Endothelial cell of umbilical vein (primary cell): ENCODE measurements at regions not wholly inside any gene's neighbourhood (a gene's known extent, or its start where the extent isn't known, plus 50 kb on each side); places are given as distances from the start of the nearest gene placed in this dataset.

Source experiments
- BruUV-seq: library from RNA; stranded (reverse); fragments of 400-500 nt; replicated peaks from 2 replicates; lab custom pipeline; 2021; lab: Mats Ljungman, UMichigan
- CTCF ChIA-PET: fragments of 300-600, 350-600 bp; sonication (Branson Sonifier 250); formaldehyde crosslinking; loops from one replicate; lab custom pipeline; 2021; ENCODE audit warnings: antibody characterized with exemption, inconsistent platforms; lab: Charles Lee
- POLR2A ChIA-PET: fragments of 300-600, 350-600 bp; sonication (Branson Sonifier 250); formaldehyde crosslinking; loops from one replicate; lab custom pipeline; 2021; ENCODE audit warnings: antibody characterized with exemption, inconsistent platforms; lab: Charles Lee
- DNase-seq: peaks from one replicate; pipeline ENCODE4 v3.0.0-alpha.2; 2011; ENCODE audit warnings: low read depth, low spot score
- FAIRE-seq: peaks from 2 replicates; lab custom pipeline; 2011; peaks lifted over from hg19 to GRCh38; lab: Jason Lieb, UNC
- H2AFZ ChIP-seq: 2 replicates; pipeline ENCODE4 v1.6.0; 2012; ENCODE audit warnings: low read depth, low read length, control low read depth, inconsistent platforms
- H3K27ac ChIP-seq: 2 replicates; pipeline ENCODE4 v1.5.1; 2011; ENCODE audit warnings: low read depth, mild to moderate bottlenecking, control low read depth, low read length, moderate library complexity; ENCODE audit not compliant: insufficient read depth
- H3K27me3 ChIP-seq, 2 experiments: 2 replicates each; pipeline versions ENCODE4 v1.6.0 to v1.6.1; 2011; ENCODE audit warnings: low read length in 2 of 2, mixed read lengths in 1 of 2; ENCODE audit not compliant: control insufficient read depth in 2 of 2, insufficient read depth in 2 of 2
- H3K36me3 ChIP-seq, 2 experiments: 2 replicates in 1 of 2; 3 replicates in 1 of 2; pipeline ENCODE4 v1.5.1; 2011; ENCODE audit warnings: low read length in 2 of 2, mild to moderate bottlenecking in 1 of 2, moderate library complexity in 1 of 2; ENCODE audit not compliant: control insufficient read depth in 2 of 2, insufficient read depth in 2 of 2; ENCODE audit errors: extremely low read depth in 1 of 2
- H3K4me1 ChIP-seq: 3 replicates; pipeline ENCODE4 v1.5.1; 2011; ENCODE audit warnings: mild to moderate bottlenecking, low read length; ENCODE audit not compliant: control insufficient read depth, insufficient read depth; ENCODE audit errors: extremely low read depth
- H3K4me2 ChIP-seq: 2 replicates; pipeline ENCODE4 v1.6.1; 2011; ENCODE audit warnings: low read length, control low read depth, mixed read lengths; ENCODE audit not compliant: insufficient read depth
- H3K4me3 ChIP-seq, 3 experiments: fragments of 200-600 bp in 1 of 3; sonication (generic), shearing (Covaris generic) in 1 of 3; replicated peaks in 1 of 3; 2 replicates each; pipeline ENCODE4 v1.5.1; 2011 to 2016; ENCODE audit warnings: control low read depth in 3 of 3, low read length in 3 of 3, mild to moderate bottlenecking in 2 of 3, inconsistent platforms in 1 of 3, low read depth in 1 of 3, moderate library complexity in 1 of 3; ENCODE audit not compliant: insufficient read depth in 1 of 3
- H3K79me2 ChIP-seq: 2 replicates; pipeline ENCODE4 v1.6.0; 2012; ENCODE audit warnings: low read length, inconsistent platforms; ENCODE audit not compliant: control insufficient read depth, insufficient read depth
- H3K9ac ChIP-seq: replicated peaks from 2 replicates; pipeline ENCODE3; 2011; ENCODE audit warnings: low read length, control low read depth; ENCODE audit not compliant: insufficient read depth; ENCODE audit errors: extremely low read depth
- H3K9me1 ChIP-seq: replicated peaks from 3 replicates; pipeline ENCODE4 v1.6.0; 2011; ENCODE audit warnings: mild to moderate bottlenecking, low read length; ENCODE audit not compliant: control insufficient read depth, insufficient read depth; ENCODE audit errors: extremely low read depth
- H3K9me3 ChIP-seq: replicated peaks from 2 replicates; pipeline ENCODE4 v1.5.1; 2012; ENCODE audit warnings: low read length, inconsistent platforms; ENCODE audit not compliant: control insufficient read depth, insufficient read depth
- H4K20me1 ChIP-seq: replicated peaks from 2 replicates; pipeline ENCODE3; 2011; ENCODE audit warnings: mild to moderate bottlenecking, low read length; ENCODE audit not compliant: control insufficient read depth, insufficient read depth; ENCODE audit errors: extremely low read depth
- CTCF ChIP-seq, 2 donors: IDR thresholded peaks; 1 replicate in 1 of 2; 2 replicates in 1 of 2; pipeline ENCODE4 v1.5.1; 2011; ENCODE audit warnings: low read length in 2 of 2, mild to moderate bottlenecking in 2 of 2, moderate library complexity in 2 of 2, control low read depth in 1 of 2, inconsistent platforms in 1 of 2, low read depth in 1 of 2; ENCODE audit not compliant: insufficient read depth in 1 of 2; ENCODE audit errors: extremely low read depth in 1 of 2
- EZH2 ChIP-seq: IDR thresholded peaks from 2 replicates; pipeline ENCODE4 v1.6.1; 2012; ENCODE audit warnings: borderline replicate concordance, low read depth, mild to moderate bottlenecking, moderate library complexity, low read length, inconsistent platforms; ENCODE audit not compliant: severe bottlenecking
- FOS ChIP-seq: IDR thresholded peaks from 2 replicates; pipeline ENCODE4 v1.6.1; 2011; ENCODE audit warnings: mild to moderate bottlenecking, low read length, moderate library complexity, borderline replicate concordance; ENCODE audit not compliant: insufficient read depth
- GATA2 ChIP-seq: IDR thresholded peaks from 2 replicates; pipeline ENCODE4 v1.7.0; 2011; ENCODE audit warnings: low read depth, mild to moderate bottlenecking, moderate library complexity, mixed read lengths, low read length; ENCODE audit not compliant: insufficient read length, insufficient read depth
- JUN ChIP-seq: IDR thresholded peaks from 2 replicates; pipeline ENCODE4 v1.6.1; 2011; ENCODE audit warnings: borderline replicate concordance, low read depth; ENCODE audit not compliant: insufficient read length, insufficient read depth
- MYC ChIP-seq: IDR thresholded peaks from one replicate; pipeline ENCODE4 v1.6.1; 2011; ENCODE audit warnings: mild to moderate bottlenecking, low read depth, low read length
- POLR2A ChIP-seq: IDR thresholded peaks from 2 replicates; pipeline ENCODE4 v1.6.1; 2012; ENCODE audit warnings: low read depth, mild to moderate bottlenecking, control low read depth, low read length
- POLR2AphosphoS5 ChIP-seq: IDR thresholded peaks from 2 replicates; pipeline ENCODE4 v1.6.1; 2012; ENCODE audit warnings: low read depth, mild to moderate bottlenecking, control low read depth, low read length, moderate library complexity; ENCODE audit not compliant: insufficient read depth
- dilution Hi-C: fragments of 300-500 bp; cut with MboI; formaldehyde crosslinking; loops from one replicate; pipeline ENCODE4 v1.15.0; 2019; ENCODE audit warnings: low sequenced_read_pairs; ENCODE audit not compliant: extremely low pct_ligation_motif_present
- intact Hi-C: fragments of 100-400 bp; cut with micrococcal nuclease; formaldehyde crosslinking; loops from one replicate; pipeline ENCODE4 v1.10.0; 2022
- TF ChIP-seq, protein P1 (sequence below): IDR thresholded peaks from 2 replicates; pipeline ENCODE4 v1.6.1; 2011; ENCODE audit not compliant: insufficient read depth, insufficient read length

GRCh38 chr6:21524201-21524600 is 69.3 kb upstream of the SOX4 start:
- H2AFZ ChIP-seq = no peak overlapping the region
- CTCF ChIA-PET = no interaction called here
- no TSS peak for BruUV-seq
- POLR2A ChIA-PET = no interaction called here
- no peaks in the 10 kb centered on the region for H3K9me3 ChIP-seq
- H3K79me2 ChIP-seq = no peaks in the 10 kb centered on the region
- no peaks in the 10 kb centered on the region for H3K4me1 ChIP-seq
- TF ChIP-seq, protein P1, sequence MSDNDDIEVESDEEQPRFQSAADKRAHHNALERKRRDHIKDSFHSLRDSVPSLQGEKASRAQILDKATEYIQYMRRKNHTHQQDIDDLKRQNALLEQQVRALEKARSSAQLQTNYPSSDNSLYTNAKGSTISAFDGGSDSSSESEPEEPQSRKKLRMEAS = no peak
- TF ChIP-seq MYC = no peak
- no peak for TF ChIP-seq FOS
- no peak for TF ChIP-seq JUN
- no peak for TF ChIP-seq CTCF (IDR thresholded peaks at IDR 0.05; ENCODE audit: extremely low read depth in 1 of 2, insufficient read depth in 1 of 2, low read depth in 1 of 2, low read length in 2 of 2)
- TF ChIP-seq POLR2A = no peak
- no peak for TF ChIP-seq GATA2
- no peak for TF ChIP-seq POLR2AphosphoS5
- no peak for TF ChIP-seq EZH2
- H4K20me1 ChIP-seq = no peaks in the 10 kb centered on the region
- H3K4me2 ChIP-seq = no peak overlapping the region
- no peaks in the 10 kb centered on the region for H3K36me3 ChIP-seq
- no peaks in the 10 kb centered on the region for H3K9me1 ChIP-seq
- H3K9ac ChIP-seq = no peak overlapping the region
- no peak overlapping the region for H3K4me3 ChIP-seq
- FAIRE-seq (no peak), DNase-seq (no peak)
- no peak overlapping the region for H3K27ac ChIP-seq
- intact Hi-C loops (no loop called here), dilution Hi-C loops (no loop called here)
- peaks cover 0 to 4% of the 10 kb centered on the region in 2 experiments for H3K27me3 ChIP-seq
